K562 (cell line): ENCODE measurements at regions not wholly inside any gene's neighbourhood (a gene's known extent, or its start where the extent isn't known, plus 50 kb on each side); places are given as distances from the start of the nearest gene placed in this dataset.

Source experiments
- ATAC-seq: fragments of 200-7000 bp; cut with Tn5 transposase; 3 replicates; pipeline ENCODE4 v1.9.1; 2020; ENCODE audit warnings: moderate library complexity
- BruUV-seq: library from RNA; stranded (reverse); fragments of 400-500 nt; replicated peaks from 2 replicates; lab custom pipeline; 2021; lab: Mats Ljungman, UMichigan
- CTCF ChIA-PET: fragments of 300-600 bp; formaldehyde crosslinking; extraction: SDS; loops from one replicate; lab custom pipeline; 2021; ENCODE audit warnings: low intra/inter-chr PET ratio; lab: Yijun Ruan, JAX
- POLR2A ChIA-PET: fragments of 300-600, 350-650 bp; sonication (Branson Sonifier 250); formaldehyde crosslinking; extraction: SDS; loops from one replicate; lab custom pipeline; 2021; ENCODE audit warnings: antibody characterized with exemption, inconsistent platforms; lab: Yijun Ruan, JAX
- DNase-seq, 4 experiments: peaks; one replicate each; pipeline versions ENCODE4 v3.0.0 to v3.0.0-alpha.2; 2011 to 2018; ENCODE audit warnings: low spot score in 3 of 4, mixed read lengths in 3 of 4; ENCODE audit errors: extremely low read depth in 1 of 4
- FAIRE-seq: peaks from 2 replicates; lab custom pipeline; 2011; peaks lifted over from hg19 to GRCh38; lab: Jason Lieb, UNC
- H2AFZ ChIP-seq: 2 replicates; pipeline ENCODE4 v1.6.0; 2011; ENCODE audit warnings: low read depth, low read length, control low read depth, inconsistent platforms
- H3K27ac ChIP-seq: fragments of 200-600 bp; 3 replicates; pipeline ENCODE4 v1.8.0; 2011; ENCODE audit warnings: low read depth, mild to moderate bottlenecking, control low read depth, inconsistent platforms, low read length, moderate library complexity, mixed read lengths; ENCODE audit errors: extremely low read depth
- H3K27me3 ChIP-seq, 2 experiments: fragments of 300-600 bp in 1 of 2; 2 replicates in 1 of 2; 3 replicates in 1 of 2; pipeline versions ENCODE4 v1.6.0 to v1.8.0; 2011; ENCODE audit warnings: inconsistent platforms in 2 of 2, low read length in 2 of 2, mild to moderate bottlenecking in 1 of 2, mixed read lengths in 1 of 2, moderate library complexity in 1 of 2; ENCODE audit not compliant: control insufficient read depth in 2 of 2, insufficient read depth in 2 of 2
- H3K36me3 ChIP-seq: fragments of 300-600 bp; 3 replicates; pipeline ENCODE4 v1.8.0; 2011; ENCODE audit warnings: mild to moderate bottlenecking, low read length, inconsistent platforms; ENCODE audit not compliant: control insufficient read depth, insufficient read depth
- H3K4me1 ChIP-seq, 2 experiments: fragments of 200-600 bp in 1 of 2; replicated peaks in 1 of 2; 2 replicates in 1 of 2; 3 replicates in 1 of 2; pipeline versions ENCODE4 v1.5.1 to v1.8.0; 2011; ENCODE audit warnings: inconsistent platforms in 2 of 2, low read length in 2 of 2, mild to moderate bottlenecking in 1 of 2, mixed read lengths in 1 of 2, moderate library complexity in 1 of 2; ENCODE audit not compliant: control insufficient read depth in 2 of 2, insufficient read depth in 2 of 2
- H3K4me2 ChIP-seq: 2 replicates; pipeline ENCODE4 v1.6.1; 2011; ENCODE audit warnings: low read length, control low read depth, inconsistent platforms, mixed read lengths; ENCODE audit not compliant: insufficient read depth
- H3K4me3 ChIP-seq: fragments of 200-600 bp; sonication (generic), shearing (Covaris generic); 2 replicates; pipeline ENCODE4 v1.5.1; 2016; ENCODE audit warnings: control low read depth, inconsistent platforms
- H3K79me2 ChIP-seq: fragments of 200-600 bp; 3 replicates; pipeline ENCODE4 v1.8.0; 2011; ENCODE audit warnings: low read length, inconsistent platforms; ENCODE audit not compliant: control insufficient read depth, insufficient read depth
- H3K9ac ChIP-seq, 2 experiments: 2 replicates each; pipeline versions ENCODE4 v1.6.0 to v1.6.1; 2011; ENCODE audit warnings: low read depth in 2 of 2, low read length in 2 of 2, control low read depth in 1 of 2, inconsistent platforms in 1 of 2, mild to moderate bottlenecking in 1 of 2, mixed read lengths in 1 of 2; ENCODE audit not compliant: insufficient read depth in 1 of 2
- H3K9me1 ChIP-seq: one replicate; pipeline ENCODE4 v1.6.0; 2011; ENCODE audit warnings: inconsistent platforms, mild to moderate bottlenecking, low read length, moderate library complexity; ENCODE audit not compliant: control insufficient read depth, insufficient read depth
- H3K9me3 ChIP-seq: replicated peaks from 2 replicates; pipeline ENCODE4 v1.5.1; 2011; ENCODE audit warnings: low read depth, low read length, inconsistent platforms; ENCODE audit not compliant: control insufficient read depth, insufficient read depth
- H4K20me1 ChIP-seq: replicated peaks from 2 replicates; pipeline ENCODE4 v1.6.1; 2011; ENCODE audit warnings: low read length, inconsistent platforms, mixed read lengths; ENCODE audit not compliant: control insufficient read depth, insufficient read depth
- ARNT ChIP-seq, 2 experiments: fragments of 450-650 bp; IDR thresholded peaks; 2 replicates each; pipeline ENCODE4 v1.6.1; 2016; ENCODE audit warnings: mild to moderate bottlenecking in 1 of 2
- ATF4 ChIP-seq: fragments of 450-650 bp; formaldehyde crosslinking; IDR thresholded peaks from 2 replicates; pipeline ENCODE4 v1.4.0; 2022; ENCODE audit warnings: mild to moderate bottlenecking, moderate library complexity
- CBX2 ChIP-seq: fragments of 200-600 bp; sonication (generic); IDR thresholded peaks from one replicate; pipeline ENCODE4 v1.6.1; 2012; ENCODE audit warnings: mild to moderate bottlenecking, low read length, inconsistent platforms; ENCODE audit not compliant: insufficient read depth, poor library complexity, severe bottlenecking
- FOXJ2 ChIP-seq: fragments of 200-800 bp; sonication (Bioruptor generic); IDR thresholded peaks from 2 replicates; pipeline ENCODE4 v1.6.1; 2016; ENCODE audit warnings: missing genetic modification characterization, missing compliant biosample characterization
- NFATC3 ChIP-seq: fragments of 450-650 bp; IDR thresholded peaks from 2 replicates; pipeline ENCODE4 v1.6.1; 2017; ENCODE audit warnings: mild to moderate bottlenecking
- RBM34 ChIP-seq: fragments of 200-400 bp; formaldehyde crosslinking; IDR thresholded peaks from 2 replicates; pipeline ENCODE4 v1.6.1; 2018; ENCODE audit warnings: low read length, borderline replicate concordance; ENCODE audit not compliant: insufficient read depth
- SLC30A9 ChIP-seq: fragments of 250-450 bp; sonication (Bioruptor Pico); IDR thresholded peaks from 2 replicates; pipeline ENCODE4 v1.8.0; 2022; ENCODE audit warnings: mild to moderate bottlenecking, moderate library complexity
- TBP ChIP-seq: optimal IDR thresholded peaks from 2 replicates; pipeline ENCODE3; 2011; ENCODE audit warnings: low read depth, low read length, improper control_type of control experiment
- TCF3 ChIP-seq: sonication (generic); formaldehyde crosslinking; IDR thresholded peaks from 2 replicates; pipeline ENCODE4 v1.4.0; 2020; ENCODE audit warnings: mild to moderate bottlenecking, missing genetic modification reagents
- ZBTB1 ChIP-seq: sonication (generic); formaldehyde crosslinking; IDR thresholded peaks from 2 replicates; pipeline ENCODE4 v1.8.1; 2023; ENCODE audit warnings: missing genetic modification reagents, low read depth, mild to moderate bottlenecking, borderline replicate concordance
- ZNF3 ChIP-seq: fragments of 250-450 bp; sonication (Bioruptor Pico); IDR thresholded peaks from 2 replicates; pipeline ENCODE4 v1.5.0; 2021; ENCODE audit warnings: mild to moderate bottlenecking, moderate library complexity
- WGBS: fragments of 100-300 bp; shearing (Covaris generic); methylation state at CpG from one replicate; pipeline ENCODE4 v1.1.6; 2016; ENCODE audit warnings: low coverage, mixed read lengths; ENCODE audit not compliant: insufficient coverage; ENCODE audit errors: missing lambda C conversion rate; 5-methylcytosine and 5-hydroxymethylcytosine counted together
- in situ Hi-C: fragments of 300-500 bp; cut with MboI; formaldehyde crosslinking; loops from 4 replicates; pipeline ENCODE4 v1.15.0; 2018; ENCODE audit warnings: inconsistent platforms, mixed read lengths
- intact Hi-C: fragments of 100-400 bp; cut with micrococcal nuclease; formaldehyde crosslinking; loops from 2 replicates; pipeline ENCODE4 v1.14.2; 2022

- TF ChIP-seq RBM34 (no peak), ZNF3 (CRISPR knock-in tag) (no peak)
These were observed 804.3 kb upstream of the COBL start (continued) for GRCh38 chr7:52120912-52121311.

- 0% methylated on average over 2 of the region's 2 CpGs for WGBS
- no peaks in the 10 kb centered on the region for H4K20me1 ChIP-seq
- CTCF ChIA-PET, result no interaction called here
- H3K36me3 ChIP-seq, result no peaks in the 10 kb centered on the region
- no peak overlapping the region for H3K27ac ChIP-seq
- ATAC-seq, result no peak
- POLR2A ChIA-PET, result no interaction called here
- no peak overlapping the region for H3K4me3 ChIP-seq
- no peaks in the 10 kb centered on the region for H3K9me1 ChIP-seq
- no peak for TF ChIP-seq SLC30A9
- TF ChIP-seq TCF3 (CRISPR knock-in tag), result no peak
- no peak for TF ChIP-seq ATF4 (CRISPR knock-in tag)
- TF ChIP-seq ZBTB1 (CRISPR knock-in tag), result no peak
- no peak for TF ChIP-seq TBP
- no peak for TF ChIP-seq CBX2
- no peak for TF ChIP-seq ARNT (IDR thresholded peaks at IDR 0.05)
- TF ChIP-seq FOXJ2 (tag), result no peak
- TF ChIP-seq NFATC3, result no peak
- no peaks in the 10 kb centered on the region for H3K4me1 ChIP-seq
- H2AFZ ChIP-seq, result no peak overlapping the region
- no peaks in the 10 kb centered on the region for H3K79me2 ChIP-seq
- no peak for DNase-seq
- no peak for FAIRE-seq
- H3K9me3 ChIP-seq, result no peaks in the 10 kb centered on the region
- no peaks in the 10 kb centered on the region for H3K27me3 ChIP-seq
- intact Hi-C loops, result no loop called here
- no TSS peak for BruUV-seq
- H3K4me2 ChIP-seq, result no peak overlapping the region
- in situ Hi-C loops, result no loop called here
- no peak overlapping the region for H3K9ac ChIP-seq
These were observed 802.9 kb upstream of the COBL start for GRCh38 chr7:52119537-52119936.
